T-cell (primary cell): ENCODE measurements at regions not wholly inside any gene's neighbourhood (a gene's known extent, or its start where the extent isn't known, plus 50 kb on each side); places are given as distances from the start of the nearest gene placed in this dataset.
"Not testable (repeated sequence)": the region's sequence is repeated elsewhere in the genome, so short reads cannot be mapped to it uniquely, and the experiment has no call there.

Experiments used
- ATAC-seq, 4 experiments: fragments of 200-7000 bp in 3 of 4; fragments of 150-1000 bp in 1 of 4; cut with Tn5 transposase; replicated peaks in 1 of 4; 1 replicate in 3 of 4; 2 replicates in 1 of 4; pipeline ENCODE4 v1.10.0; 2021; ENCODE audit warnings: moderate library complexity in 3 of 4, mild to moderate bottlenecking in 2 of 4, moderate number of reproducible peaks in 1 of 4
- CTCF ChIA-PET, 2 donors: fragments of 300-600 bp; sonication (Branson Sonifier 250); formaldehyde crosslinking; loops; one replicate each; lab custom pipeline; 2022; ENCODE audit warnings: antibody characterized with exemption in 2 of 2; lab: Charles Lee
- POLR2A ChIA-PET, 2 donors: fragments of 300-600 bp; sonication (Branson Sonifier 250); formaldehyde crosslinking; loops; one replicate each; lab custom pipeline; 2022; ENCODE audit warnings: antibody characterized with exemption in 2 of 2; lab: Charles Lee
- DNase-seq, 35 experiments: peaks; one replicate each; pipeline versions ENCODE4 v3.0.0 to v3.0.0-alpha.2; 2013 to 2023
- H3K27ac ChIP-seq: one replicate; pipeline ENCODE4 v1.5.1; 2013; ENCODE audit warnings: low read length
- H3K27me3 ChIP-seq, 2 experiments: replicated peaks in 1 of 2; 1 replicate in 1 of 2; 2 replicates in 1 of 2; pipeline versions ENCODE4 v1.6.1 to v1.7.0; 2013; ENCODE audit warnings: low read length in 1 of 2, mixed read lengths in 1 of 2; ENCODE audit not compliant: control insufficient read depth in 2 of 2, insufficient read depth in 2 of 2; ENCODE audit errors: extremely low read depth in 1 of 2
- H3K36me3 ChIP-seq, 2 donors: 1 replicate in 1 of 2; 2 replicates in 1 of 2; pipeline versions ENCODE4 v1.6.1 to v1.7.0; 2013; ENCODE audit warnings: low read length in 1 of 2; ENCODE audit not compliant: control insufficient read depth in 2 of 2, insufficient read depth in 1 of 2; ENCODE audit errors: extremely low read depth in 1 of 2
- H3K4me1 ChIP-seq, 2 experiments: 1 replicate in 1 of 2; 2 replicates in 1 of 2; pipeline versions ENCODE4 v1.6.1 to v1.7.0; 2013; ENCODE audit warnings: low read length in 2 of 2, mixed read lengths in 1 of 2; ENCODE audit not compliant: insufficient read depth in 2 of 2, control insufficient read depth in 1 of 2; ENCODE audit errors: extremely low read depth in 1 of 2
- H3K4me3 ChIP-seq, 2 donors: 1 replicate in 1 of 2; 2 replicates in 1 of 2; pipeline versions ENCODE4 v1.5.1 to v1.7.0; 2013; ENCODE audit warnings: mild to moderate bottlenecking in 2 of 2, low read length in 1 of 2, moderate library complexity in 1 of 2; ENCODE audit not compliant: control insufficient read depth in 1 of 2; ENCODE audit errors: extremely low read depth in 1 of 2
- H3K9me3 ChIP-seq: 2 replicates; pipeline ENCODE4 v1.7.0; 2013
- H3K27ac Mint-ChIP-seq, 2 donors: one replicate each; pipeline ENCODE4 v1.8.0; 2020 to 2021; ENCODE audit warnings: mild to moderate bottlenecking in 2 of 2, mixed read lengths in 2 of 2
- H3K27me3 Mint-ChIP-seq, 2 donors: one replicate each; pipeline ENCODE4 v1.8.0; 2021 to 2022; ENCODE audit warnings: mixed read lengths in 2 of 2
- H3K36me3 Mint-ChIP-seq: one replicate; pipeline ENCODE4 v1.8.0; 2021; ENCODE audit warnings: mixed read lengths
- H3K4me1 Mint-ChIP-seq, 3 donors: one replicate each; pipeline ENCODE4 v1.8.0; 2020 to 2022; ENCODE audit warnings: mixed read lengths in 3 of 3, mild to moderate bottlenecking in 1 of 3
- H3K4me3 Mint-ChIP-seq, 3 donors: one replicate each; pipeline ENCODE4 v1.8.0; 2020 to 2022; ENCODE audit warnings: mild to moderate bottlenecking in 3 of 3, mixed read lengths in 3 of 3, moderate library complexity in 3 of 3
- H3K9me3 Mint-ChIP-seq, 3 donors: one replicate each; pipeline ENCODE4 v1.8.0; 2020 to 2022; ENCODE audit warnings: mixed read lengths in 3 of 3
- WGBS: methylation state at CpG from one replicate; pipeline ENCODE4 v1.1.5; 2013; ENCODE audit warnings: missing lambda C conversion rate; ENCODE audit not compliant: insufficient coverage; 5-methylcytosine and 5-hydroxymethylcytosine counted together

DNA sequence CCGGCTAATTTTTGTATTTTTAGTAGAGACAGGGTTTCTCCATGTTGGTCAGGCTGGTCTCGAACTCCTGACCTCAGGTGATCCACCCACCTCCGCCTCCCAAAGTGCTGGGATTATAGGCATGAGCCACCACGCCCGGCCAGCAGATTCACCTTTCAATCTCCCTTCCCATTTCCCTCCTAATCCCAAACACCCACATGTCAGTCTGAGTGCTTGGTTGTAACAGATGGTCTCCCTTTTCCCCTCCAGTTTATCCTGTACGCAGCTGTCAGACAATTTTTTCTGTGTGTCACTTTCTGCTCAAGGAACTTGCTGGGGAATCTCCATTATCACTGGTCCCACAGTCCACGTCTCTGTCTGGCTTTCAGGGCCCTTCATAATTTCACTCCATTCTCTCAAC is 64.9 kb upstream of the COX20 start:
- CTCF ChIA-PET = not testable (repeated sequence)

GRCh38 chr1:244773513-244773912 is 61.9 kb upstream of the COX20 start:
- Histone ChIP-seq H3K9me3 (no peaks in the 10 kb centered on the region), H3K36me3 (no peaks in the 10 kb centered on the region), H3K4me3 (no peak overlapping the region), H3K4me1 (no peaks in the 10 kb centered on the region), H3K27me3 (no peaks in the 10 kb centered on the region), H3K27ac (no peak overlapping the region)
- no peak overlapping the region for H3K4me3 Mint-ChIP-seq
- DNase-seq (no peak), ATAC-seq (no peak)
- POLR2A ChIA-PET = interaction anchor here in 1 of 2 donors (0.6 kb wide), 1 partner anchor 10 kb away, joined by 5 read pairs; no protein-coding TSS in a partner anchor
- no CpG with 5 or more reads among the region's 1 CpG for WGBS
- CTCF ChIA-PET = interaction anchor here in 1 of 2 donors (0.5 kb wide), 1 partner anchor 1704 kb away, joined by 3 read pairs; no protein-coding TSS in a partner anchor
- H3K27ac Mint-ChIP-seq = no peak overlapping the region
- no peaks in the 10 kb centered on the region for H3K4me1 Mint-ChIP-seq
- H3K36me3 Mint-ChIP-seq = no peaks in the 10 kb centered on the region
- peaks cover 0 to 9% of the 10 kb centered on the region in 2 donors for H3K27me3 Mint-ChIP-seq
- no peaks in the 10 kb centered on the region for H3K9me3 Mint-ChIP-seq

More for the DNA sequence above, 64.9 kb upstream of the COX20 start:
- H3K27me3 ChIP-seq, H3K27ac Mint-ChIP-seq, H3K4me3 ChIP-seq, H3K4me1 ChIP-seq, H3K36me3 ChIP-seq, H3K9me3 Mint-ChIP-seq, H3K9me3 ChIP-seq, H3K4me1 Mint-ChIP-seq, H3K4me3 Mint-ChIP-seq, POLR2A ChIA-PET, DNase-seq, ATAC-seq, H3K27ac ChIP-seq, H3K36me3 Mint-ChIP-seq: not testable (repeated sequence)
- WGBS = 92% methylated on average over 6 of the region's 7 CpGs
- peaks cover 4 to 17% of the 10 kb centered on the region in 2 donors for H3K27me3 Mint-ChIP-seq

DNA sequence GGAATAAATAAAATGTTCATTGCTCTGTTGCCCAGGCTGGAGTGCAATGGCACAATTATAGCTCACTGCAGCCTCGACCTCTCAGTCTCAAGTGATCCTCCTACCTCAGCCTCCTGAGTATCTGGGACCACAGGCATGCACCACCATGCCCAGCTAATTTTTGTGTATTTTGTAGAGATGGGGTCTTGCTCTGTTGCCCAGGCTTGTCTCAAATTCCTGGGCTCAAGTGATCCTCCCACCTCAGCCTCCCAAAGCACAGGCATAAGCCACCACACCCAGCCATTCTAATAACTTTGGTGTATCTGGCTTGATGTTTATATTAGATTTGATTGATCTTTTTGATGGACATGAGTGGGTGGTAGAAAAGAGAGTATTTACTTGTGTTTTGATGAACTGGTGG is 58.7 kb upstream of the COX20 start:
- CTCF ChIA-PET, H3K4me1 Mint-ChIP-seq: not testable (repeated sequence)

DNA sequence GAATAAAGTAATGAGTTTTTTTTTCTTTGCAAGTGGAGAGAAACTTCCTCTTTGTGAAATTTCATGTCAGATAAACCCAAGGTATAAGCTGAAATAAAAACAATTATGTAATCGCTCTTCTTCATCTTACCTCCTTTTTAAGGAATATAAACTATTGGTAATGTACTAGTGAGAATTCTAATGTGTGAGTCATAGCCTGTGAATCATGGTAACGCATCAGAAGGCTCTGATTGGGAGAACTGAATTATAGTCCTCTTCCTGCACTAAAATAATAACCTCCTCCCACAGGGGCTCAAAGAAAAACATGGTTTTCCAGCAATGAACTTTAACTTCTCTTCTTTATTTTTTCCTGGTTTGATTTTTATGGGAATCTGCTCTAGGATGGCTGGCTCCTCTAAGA is 57.1 kb upstream of the COX20 start:
- CTCF ChIA-PET = no interaction called here
- H3K27ac Mint-ChIP-seq = no peak overlapping the region
- DNase-seq (no peak), ATAC-seq (no peak)
- H3K27me3 Mint-ChIP-seq = no peaks in the 10 kb centered on the region
- Histone ChIP-seq H3K27me3 (peaks cover 0 to 3% of the 10 kb centered on the region in 2 experiments), H3K27ac (no peak overlapping the region), H3K9me3 (no peaks in the 10 kb centered on the region), H3K4me3 (no peak overlapping the region), H3K4me1 (no peaks in the 10 kb centered on the region), H3K36me3 (no peaks in the 10 kb centered on the region)
- no peaks in the 10 kb centered on the region for H3K9me3 Mint-ChIP-seq
- H3K4me1 Mint-ChIP-seq = no peaks in the 10 kb centered on the region
- H3K4me3 Mint-ChIP-seq = no peak overlapping the region
- no CpG with 5 or more reads among the region's 2 CpGs for WGBS
- no peaks in the 10 kb centered on the region for H3K36me3 Mint-ChIP-seq
- POLR2A ChIA-PET = no interaction called here

More for the DNA sequence above, 58.7 kb upstream of the COX20 start:
- H3K27me3 ChIP-seq, ATAC-seq, H3K36me3 Mint-ChIP-seq, H3K4me3 ChIP-seq, H3K27ac Mint-ChIP-seq, H3K9me3 ChIP-seq, H3K36me3 ChIP-seq, H3K4me1 ChIP-seq, POLR2A ChIA-PET, H3K4me3 Mint-ChIP-seq, H3K27ac ChIP-seq, DNase-seq, H3K27me3 Mint-ChIP-seq, H3K9me3 Mint-ChIP-seq: not testable (repeated sequence)
- WGBS = no CpG with 5 or more reads among the region's 1 CpG

DNA sequence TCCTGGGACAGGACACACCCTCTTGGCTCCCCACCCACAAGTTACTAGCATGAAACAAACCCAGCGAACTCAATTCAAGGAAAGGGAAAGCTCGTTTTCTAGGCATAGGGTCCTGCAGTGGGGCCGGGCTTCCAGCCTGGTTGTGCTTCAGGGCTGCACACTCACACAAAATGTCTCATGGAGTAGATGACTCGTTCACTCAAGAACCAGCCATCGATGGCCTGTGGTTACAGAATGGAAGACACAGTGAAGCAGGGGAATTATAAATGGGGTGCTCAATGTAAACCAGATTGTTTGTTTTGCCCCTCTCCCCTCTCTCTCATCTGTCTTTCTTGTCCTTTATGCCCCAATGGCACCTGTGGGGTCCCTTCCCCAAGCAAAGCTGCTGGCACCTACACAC is 56.0 kb upstream of the COX20 start:
- no peak for ATAC-seq
- CTCF ChIA-PET = interaction anchor here in 1 of 2 donors (0.6 kb wide), 1 partner anchor 47 kb away, joined by 3 read pairs; no protein-coding TSS in a partner anchor
- 74% methylated on average over 3 of the region's 5 CpGs for WGBS

DNA sequence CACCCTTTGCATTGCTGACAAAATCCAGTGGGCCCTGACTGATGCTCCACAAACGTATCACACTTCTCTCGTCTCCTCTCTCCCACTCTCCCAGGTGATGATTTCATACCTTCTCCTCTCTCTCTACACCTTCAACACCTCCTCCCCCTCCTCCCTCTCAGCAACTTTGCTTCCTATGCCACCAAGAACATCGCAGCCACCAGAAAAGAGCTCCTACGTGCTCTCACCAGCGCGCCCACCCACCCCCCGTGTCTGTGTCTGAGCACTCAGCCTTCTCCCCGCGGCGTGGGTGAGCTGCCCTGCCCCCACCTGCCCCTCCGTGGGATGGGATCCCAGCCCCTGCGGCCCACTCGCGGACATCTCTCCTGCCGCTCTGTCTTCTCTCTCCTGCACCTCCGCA is 55.1 kb upstream of the COX20 start:
- Histone ChIP-seq H3K4me1 (no peaks in the 10 kb centered on the region), H3K27me3 (peaks cover 0 to 3% of the 10 kb centered on the region in 2 experiments), H3K4me3 (no peak overlapping the region), H3K36me3 (no peaks in the 10 kb centered on the region), H3K27ac (no peak overlapping the region), H3K9me3 (no peaks in the 10 kb centered on the region)
- Mint-ChIP-seq H3K27ac (no peak overlapping the region), H3K4me1 (no peaks in the 10 kb centered on the region), H3K27me3 (no peaks in the 10 kb centered on the region), H3K4me3 (no peak overlapping the region), H3K36me3 (no peaks in the 10 kb centered on the region), H3K9me3 (no peaks in the 10 kb centered on the region)
- DNase-seq = no peak
- ChIA-PET POLR2A (no interaction called here), CTCF (no interaction called here)
- 93% methylated on average over 15 of the region's 16 CpGs for WGBS
- no peak for ATAC-seq

More for the DNA sequence above, 56.0 kb upstream of the COX20 start:
- POLR2A ChIA-PET = no interaction called here
- no peaks in the 10 kb centered on the region for H3K4me1 ChIP-seq
- H3K27me3 ChIP-seq = peaks cover 0 to 3% of the 10 kb centered on the region in 2 experiments
- no peaks in the 10 kb centered on the region for H3K36me3 ChIP-seq
- Mint-ChIP-seq H3K36me3 (no peaks in the 10 kb centered on the region), H3K4me1 (no peaks in the 10 kb centered on the region), H3K27me3 (no peaks in the 10 kb centered on the region), H3K9me3 (no peaks in the 10 kb centered on the region), H3K4me3 (no peak overlapping the region), H3K27ac (no peak overlapping the region)
- no peak overlapping the region for H3K27ac ChIP-seq
- H3K4me3 ChIP-seq = no peak overlapping the region
- DNase-seq = no peak
- H3K9me3 ChIP-seq = no peaks in the 10 kb centered on the region

- DNase-seq (no peak), ATAC-seq (no peak)
- H3K4me3 Mint-ChIP-seq = no peak overlapping the region
- ChIA-PET POLR2A (no interaction called here), CTCF (no interaction called here)
- WGBS = 74% methylated on average over 3 of the region's 3 CpGs
- Histone ChIP-seq H3K4me1 (no peaks in the 10 kb centered on the region), H3K4me3 (no peak overlapping the region), H3K27me3 (peaks cover 0 to 6% of the 10 kb centered on the region in 2 experiments), H3K27ac (no peak overlapping the region), H3K9me3 (no peaks in the 10 kb centered on the region), H3K36me3 (no peaks in the 10 kb centered on the region)
- no peaks in the 10 kb centered on the region for H3K27me3 Mint-ChIP-seq
- H3K27ac Mint-ChIP-seq = no peak overlapping the region
- H3K36me3 Mint-ChIP-seq = no peaks in the 10 kb centered on the region
- no peaks in the 10 kb centered on the region for H3K9me3 Mint-ChIP-seq
- no peaks in the 10 kb centered on the region for H3K4me1 Mint-ChIP-seq
Measured at GRCh38 chr1:244782056-244782455, 53.4 kb upstream of the COX20 start.
